ENCODE measurements at regions not wholly inside any gene's neighbourhood (a gene's known extent, or its start where the extent isn't known, plus 50 kb on each side); places are given as distances from the start of the nearest gene placed in this dataset.
"Not testable (repeated sequence)": the region's sequence is repeated elsewhere in the genome, so short reads cannot be mapped to it uniquely, and the experiment has no call there.

DNA sequence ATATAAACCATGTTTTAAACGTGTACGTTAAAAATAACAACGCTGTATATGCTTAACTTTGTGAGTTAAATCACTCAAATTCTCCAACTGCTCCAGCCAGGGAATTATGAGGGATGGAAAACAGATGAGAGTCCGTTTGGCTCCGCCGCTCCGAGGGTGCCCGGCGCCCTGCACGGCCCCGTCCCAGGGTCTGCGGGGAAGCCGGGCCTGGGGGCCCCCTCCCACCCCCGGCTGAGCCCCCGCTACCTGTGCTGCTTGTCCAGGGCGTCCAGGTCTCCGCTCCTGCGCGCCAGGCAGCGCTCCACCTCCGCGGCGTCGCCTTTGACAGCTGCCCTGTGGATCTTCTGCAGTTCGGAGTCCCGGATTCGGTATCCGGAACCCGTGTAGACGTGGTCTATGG lies 415.5 kb downstream of the FOXD4L4 start:
- not testable (repeated sequence) for DNase-seq

DNA sequence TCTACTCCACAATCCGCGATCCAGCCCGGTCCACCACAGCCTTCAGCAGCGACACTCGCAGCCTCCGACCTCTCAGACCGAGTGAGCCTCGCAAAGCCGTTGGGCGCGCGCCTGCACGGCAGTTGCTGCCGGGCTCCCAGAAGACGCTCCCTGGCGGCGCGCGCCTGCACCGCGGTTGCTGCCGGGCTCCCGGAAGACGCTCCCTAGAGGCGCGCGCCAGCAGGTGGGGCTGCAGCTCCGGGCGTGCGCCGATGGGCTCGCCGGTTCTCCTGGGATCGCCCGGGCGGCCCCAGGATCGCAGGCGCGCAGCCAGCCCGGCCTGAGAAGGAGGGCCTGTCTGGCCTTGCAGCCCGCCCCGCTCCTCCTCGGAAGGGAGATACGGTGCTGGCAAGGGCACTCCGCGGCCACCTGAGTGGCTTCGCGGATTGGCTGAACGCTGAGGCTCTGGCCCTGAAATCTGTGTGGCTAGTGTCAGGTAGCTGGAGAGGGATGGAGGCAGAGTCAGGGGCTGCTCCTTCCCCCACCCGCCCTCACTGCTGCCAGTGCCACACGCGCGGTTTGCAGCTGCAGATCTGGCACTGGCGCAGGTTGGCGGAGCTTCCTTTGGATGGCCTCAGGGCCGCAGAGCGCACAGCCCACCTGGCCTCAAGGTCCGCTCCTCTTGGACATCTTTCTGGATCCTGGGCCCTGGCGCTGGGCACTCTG lies 416.2 kb downstream of the FOXD4L4 start:
- DNase-seq: peak; percentile 28

DNA sequence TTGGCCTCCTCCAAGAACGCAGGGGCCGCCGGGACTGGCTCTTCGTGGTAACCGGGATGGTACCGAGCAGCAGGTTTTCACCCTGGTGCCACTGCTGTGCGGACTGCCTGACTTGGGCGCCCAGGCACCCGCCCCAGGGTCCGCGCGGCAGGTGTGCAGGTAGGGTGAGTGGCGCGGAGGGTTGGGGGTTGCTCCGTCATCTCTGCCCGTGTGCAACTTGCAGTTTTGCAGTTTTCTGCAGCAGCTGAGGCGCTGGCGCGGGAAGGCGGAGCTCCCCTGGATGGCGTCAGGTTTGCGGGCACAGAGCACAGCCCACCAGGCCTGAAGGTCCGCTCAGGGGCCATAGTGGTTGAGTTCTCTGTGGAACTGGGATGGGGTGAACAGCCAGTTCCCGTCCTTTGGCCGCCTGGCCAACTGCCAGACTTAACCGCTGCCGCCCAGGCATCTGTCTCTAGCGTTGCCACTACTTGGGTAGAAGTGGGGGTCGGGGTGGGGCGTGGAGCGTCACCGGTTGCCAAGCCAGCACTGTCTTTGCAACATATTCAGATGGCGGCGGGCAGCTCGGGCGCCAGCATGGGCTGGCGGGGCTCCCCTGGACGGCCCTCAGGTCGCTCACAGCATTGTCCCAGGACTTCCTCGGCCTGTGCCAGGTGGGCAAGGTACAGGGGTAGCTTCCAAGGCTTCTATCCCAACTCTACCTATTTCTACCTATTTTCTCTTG lies 417.2 kb downstream of the FOXD4L4 start:
- not testable (repeated sequence) for DNase-seq

DNA sequence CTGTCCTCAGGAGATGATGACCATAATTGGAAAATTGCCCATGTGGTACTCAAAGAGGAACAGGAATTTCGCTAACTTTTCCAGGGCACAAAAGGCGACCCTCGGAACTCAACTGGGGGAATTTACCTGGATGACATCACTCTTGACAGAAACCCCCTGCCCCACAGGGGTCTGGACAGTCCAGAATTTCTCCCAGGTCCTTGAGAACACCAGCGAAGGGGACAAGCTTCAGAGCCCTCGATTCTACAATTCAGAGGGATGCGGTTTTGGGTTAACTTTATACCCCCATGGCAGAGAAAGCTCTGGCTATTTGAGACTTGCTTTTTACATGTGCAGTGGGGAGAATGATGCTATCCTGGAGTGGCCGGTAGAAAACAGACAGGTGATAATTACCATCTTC lies 445.4 kb downstream of the FOXD4L4 start:
- DNase-seq: not testable (repeated sequence)

DNA sequence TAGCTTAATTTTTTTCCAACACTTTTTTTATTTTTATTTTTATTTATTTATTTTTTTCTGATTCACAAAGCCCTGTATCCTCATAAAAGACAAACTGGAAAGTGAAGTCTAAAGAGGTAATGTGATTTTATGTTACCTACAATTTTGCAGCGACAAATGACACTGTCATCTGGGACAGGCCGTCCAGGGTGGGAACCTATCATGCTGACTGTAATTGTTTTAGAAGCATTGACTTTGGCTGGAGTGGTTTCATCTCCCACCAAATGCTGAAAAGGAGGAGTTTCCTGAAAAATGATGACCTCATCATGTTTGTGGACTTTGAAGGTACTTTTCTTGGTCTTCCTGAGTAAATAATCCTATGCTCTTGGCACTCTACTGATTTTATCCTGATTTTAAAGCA lies 446.7 kb downstream of the FOXD4L4 start:
- not testable (repeated sequence) for DNase-seq

DNA sequence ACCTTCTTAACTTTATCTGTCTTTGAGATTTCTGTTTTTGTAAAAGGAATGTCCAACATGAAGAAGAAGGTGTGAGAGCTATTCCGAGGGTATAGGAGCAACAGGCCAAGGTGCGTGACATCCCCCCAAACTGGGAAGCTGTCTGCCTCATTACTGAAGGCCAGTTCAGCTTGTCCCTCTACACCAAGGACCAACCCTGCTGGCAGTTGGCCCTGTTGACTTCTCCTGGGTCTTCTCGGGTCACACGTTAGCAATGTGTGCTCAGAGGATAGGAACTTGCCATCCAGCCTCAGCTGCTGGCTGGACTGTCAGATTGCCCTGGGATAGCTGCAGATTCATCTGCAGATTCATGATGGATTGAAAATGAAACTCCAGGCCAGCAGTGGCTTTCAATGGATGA lies 460.3 kb downstream of the FOXD4L4 start:
- not testable (repeated sequence) for DNase-seq

DNA sequence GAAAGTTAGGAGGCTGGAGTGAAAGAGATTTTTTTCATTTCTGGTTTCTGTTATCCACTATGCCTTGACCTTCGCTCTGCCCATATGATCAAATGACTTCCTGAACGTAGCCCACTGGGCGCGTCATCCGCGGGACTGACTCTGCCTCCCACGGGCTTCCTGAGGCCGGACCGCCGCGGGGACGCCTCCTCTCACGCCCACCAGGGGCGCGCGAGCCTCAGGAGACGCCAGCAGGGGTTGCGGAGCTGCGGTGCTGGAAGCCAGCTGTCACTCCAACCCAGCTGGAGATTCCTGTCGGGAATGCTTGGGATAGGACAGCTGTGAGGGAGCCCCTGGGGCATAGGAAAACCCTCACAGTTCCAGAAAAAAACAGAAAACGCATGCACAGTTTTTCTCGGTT lies 461.5 kb downstream of the FOXD4L4 start:
- DNase-seq: not testable (repeated sequence)

DNA sequence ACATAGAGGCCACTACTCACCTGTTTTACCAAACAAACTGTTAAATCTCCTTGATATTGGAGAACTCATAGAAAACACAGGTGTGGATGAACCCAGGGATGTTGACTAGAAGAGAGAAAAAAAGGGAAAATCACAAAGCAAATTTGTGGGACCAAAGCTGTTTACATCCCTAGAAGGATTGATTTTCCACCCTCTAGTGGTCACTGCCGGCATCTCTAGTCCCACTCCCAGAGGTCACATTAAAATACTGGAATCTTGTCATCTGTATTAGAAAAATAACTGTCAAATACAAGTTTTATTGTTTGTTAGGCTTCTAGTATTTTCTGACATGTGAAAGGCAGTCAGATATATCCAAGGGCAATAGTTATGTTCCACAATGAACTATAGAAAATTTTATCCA lies 469.7 kb downstream of the FOXD4L4 start:
- DNase-seq: not testable (repeated sequence)

DNA sequence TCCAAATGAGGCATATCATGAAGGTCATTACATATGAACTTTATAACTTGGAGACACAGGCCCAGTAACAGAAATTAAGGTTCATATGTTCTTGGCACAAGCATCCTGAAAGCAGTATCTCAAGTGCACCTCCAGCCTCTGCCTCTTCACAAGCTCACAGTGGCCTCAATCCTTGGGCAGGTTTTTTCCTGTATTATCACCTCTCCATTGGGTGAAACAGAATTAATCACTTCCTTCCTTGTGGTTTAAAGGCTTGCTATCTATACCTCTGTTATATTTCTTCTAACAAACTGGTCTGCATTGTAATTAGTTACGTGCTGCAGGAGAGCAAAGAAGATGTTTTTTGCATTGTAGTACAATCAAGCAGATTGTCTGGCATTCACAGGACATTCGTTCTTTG lies 471.0 kb downstream of the FOXD4L4 start:
- DNase-seq: not testable (repeated sequence)

DNA sequence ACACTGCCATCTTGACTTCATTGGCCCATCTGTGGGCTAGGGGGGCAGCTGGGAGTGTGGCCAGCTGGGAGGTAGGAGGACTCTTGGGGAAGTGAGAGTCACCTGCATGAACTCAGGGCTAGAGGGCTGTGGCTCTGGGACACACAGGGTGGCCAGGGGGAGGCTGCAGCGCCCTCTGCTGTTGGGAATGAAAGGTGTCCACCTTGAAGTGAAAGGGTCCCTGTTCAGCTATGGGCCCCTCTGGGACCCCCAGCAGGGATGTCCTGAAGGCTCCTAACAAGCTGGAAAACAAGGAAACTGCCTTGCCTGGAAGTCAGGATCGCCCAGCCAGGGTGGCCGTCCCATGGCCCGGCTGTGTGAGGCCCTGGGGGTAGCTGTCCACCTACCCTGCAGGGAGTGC lies 507.8 kb downstream of the FOXD4L4 start:
- not testable (repeated sequence) for DNase-seq

DNA sequence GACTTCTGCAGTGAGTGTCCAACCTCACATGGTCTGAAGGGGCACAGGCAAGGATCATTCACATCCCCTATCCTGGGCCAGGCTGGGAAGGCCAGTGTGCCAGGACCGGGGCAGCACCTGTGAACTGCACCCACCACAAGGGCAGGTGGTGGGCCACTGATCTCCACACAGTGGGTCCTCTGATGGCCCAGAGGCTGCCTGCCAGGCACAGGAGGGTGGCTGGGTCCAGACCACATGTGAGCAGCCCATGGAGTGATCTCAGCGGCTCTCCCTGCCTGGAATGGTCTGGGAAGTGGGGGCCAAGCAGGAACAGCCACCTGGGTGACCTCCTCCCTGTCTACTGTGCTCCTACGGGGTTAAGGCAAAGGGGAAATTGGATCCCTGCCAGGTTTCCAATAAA lies 508.5 kb downstream of the FOXD4L4 start:
- DNase-seq: not testable (repeated sequence)

DNA sequence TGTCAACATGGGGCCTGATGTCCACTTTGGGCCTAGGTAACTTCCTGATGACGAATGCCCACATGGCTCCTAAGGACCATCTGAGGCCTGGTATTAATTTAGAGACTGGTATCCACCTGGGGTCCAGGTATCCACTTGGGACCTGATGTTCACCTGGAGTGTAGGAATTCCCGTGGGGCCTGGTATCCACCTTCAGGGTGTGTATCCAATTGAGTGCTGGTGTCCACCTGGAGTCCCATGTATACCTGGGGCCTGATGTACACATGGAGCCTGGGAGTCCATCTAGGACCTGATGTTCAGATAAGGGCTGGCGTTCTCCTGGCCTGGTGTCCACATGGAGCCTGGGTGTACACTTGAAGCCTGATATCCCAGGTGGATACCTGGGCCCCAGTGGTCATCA lies 520.6 kb downstream of the FOXD4L4 start:
- DNase-seq: not testable (repeated sequence)

DNA sequence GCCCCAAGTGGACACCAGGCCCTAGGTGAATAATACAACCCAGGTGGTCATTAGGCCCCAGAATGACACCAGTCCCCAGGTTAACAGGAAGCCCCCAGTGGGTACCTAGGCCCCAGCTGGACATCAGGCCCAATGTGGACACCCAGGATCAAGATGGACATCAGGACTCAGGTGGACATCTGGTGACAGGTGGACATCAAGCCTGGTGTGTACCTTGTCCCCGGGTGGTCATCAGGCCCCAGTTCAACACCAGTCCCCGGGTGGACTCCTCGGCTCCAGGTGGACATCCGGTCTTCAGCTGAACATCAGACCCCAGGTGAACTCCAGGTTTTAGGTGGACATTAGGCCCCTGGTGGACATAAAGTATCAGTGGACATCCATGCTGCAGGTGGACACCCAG lies 524.6 kb downstream of the FOXD4L4 start:
- DNase-seq: not testable (repeated sequence)

DNA sequence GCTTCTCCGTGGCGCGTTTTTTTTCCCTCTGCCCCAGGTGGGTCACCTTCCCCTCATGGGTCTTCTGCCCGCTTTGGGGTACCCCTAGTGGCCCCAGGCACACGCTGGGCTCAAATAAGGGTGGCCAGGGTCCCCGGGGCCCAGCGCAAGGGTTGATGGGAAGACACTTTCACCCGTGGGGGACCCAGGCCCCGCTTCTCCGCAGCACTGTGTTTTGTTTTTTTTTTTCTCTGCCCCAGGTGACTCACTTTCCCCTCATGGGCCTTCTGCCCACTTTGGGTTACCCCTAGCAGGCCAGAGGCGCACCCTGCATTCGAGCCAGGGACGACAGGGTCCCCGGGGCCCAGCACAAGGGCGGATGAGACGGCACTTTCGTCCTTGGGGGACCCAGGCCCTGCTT lies 526.7 kb downstream of the FOXD4L4 start:
- not testable (repeated sequence) for DNase-seq

DNA sequence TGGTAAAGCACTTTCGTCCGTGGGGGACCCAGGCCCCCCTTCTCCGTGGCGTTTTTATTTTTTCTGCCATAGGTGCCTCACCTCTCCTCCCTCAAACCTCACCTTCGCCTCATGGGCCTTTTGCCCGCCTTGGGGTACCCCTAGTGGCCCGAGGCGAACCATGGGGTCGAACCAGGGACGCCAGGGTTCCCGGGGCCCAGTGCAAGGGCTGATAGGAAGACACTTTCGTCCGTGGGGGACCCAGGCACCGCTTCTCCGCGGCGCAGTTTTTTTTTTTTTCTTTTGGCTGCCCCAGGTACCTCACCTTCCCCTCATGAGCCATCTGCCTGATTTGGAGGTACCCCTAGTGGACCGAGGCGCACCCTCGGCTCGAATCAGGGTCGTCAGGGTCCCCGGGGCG lies 527.8 kb downstream of the FOXD4L4 start:
- not testable (repeated sequence) for DNase-seq

DNA sequence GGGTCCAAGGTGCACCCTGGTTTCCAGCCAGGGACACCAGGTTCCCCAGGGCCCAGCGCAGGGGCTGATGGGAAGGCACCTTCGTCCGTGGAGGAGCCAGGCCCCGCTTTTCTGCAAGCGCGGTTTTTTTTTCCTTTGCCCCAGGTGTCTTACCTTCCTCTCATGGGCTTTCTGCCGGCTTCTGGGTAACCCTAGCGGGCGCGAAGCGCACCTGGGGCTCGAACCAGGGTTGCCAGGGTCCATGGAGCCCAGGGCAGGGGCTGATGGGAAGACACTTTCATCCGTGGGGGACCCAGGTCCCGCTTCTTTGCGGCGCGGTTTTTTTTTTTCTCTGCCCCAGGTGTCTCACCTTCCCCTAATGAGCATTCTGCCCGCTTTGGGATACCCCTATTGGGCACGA lies 529.3 kb downstream of the FOXD4L4 start:
- DNase-seq: not testable (repeated sequence)

DNA sequence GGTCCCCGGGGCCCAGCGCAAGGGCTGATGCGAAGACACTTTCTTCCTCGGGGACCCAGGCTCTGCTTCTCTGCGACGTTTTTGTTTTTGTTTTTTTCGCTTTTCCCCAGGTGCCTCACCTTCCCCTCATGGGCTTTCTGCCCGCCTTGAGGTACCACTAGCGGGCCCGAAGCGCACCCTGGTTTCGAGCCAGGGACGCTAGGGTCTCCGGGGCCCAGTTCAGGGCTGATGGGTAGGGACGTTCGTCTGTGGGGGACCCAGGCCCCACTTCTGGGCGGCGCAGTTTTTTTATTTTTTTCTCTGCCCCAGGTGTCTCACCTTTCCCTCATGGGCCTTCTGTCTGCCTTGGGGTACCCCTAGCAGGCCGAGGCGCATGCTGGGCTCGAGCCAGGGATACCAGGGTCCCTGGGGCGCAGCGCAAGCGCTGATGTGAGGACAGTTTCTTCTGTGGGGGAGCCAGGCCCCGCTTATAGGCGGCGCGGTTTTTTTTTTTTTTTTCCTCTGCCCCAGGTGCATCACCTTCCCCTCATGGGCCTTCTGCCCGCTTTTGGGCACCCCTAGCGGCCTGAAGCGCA lies 530.0 kb downstream of the FOXD4L4 start:
- DNase-seq: not testable (repeated sequence)

DNA sequence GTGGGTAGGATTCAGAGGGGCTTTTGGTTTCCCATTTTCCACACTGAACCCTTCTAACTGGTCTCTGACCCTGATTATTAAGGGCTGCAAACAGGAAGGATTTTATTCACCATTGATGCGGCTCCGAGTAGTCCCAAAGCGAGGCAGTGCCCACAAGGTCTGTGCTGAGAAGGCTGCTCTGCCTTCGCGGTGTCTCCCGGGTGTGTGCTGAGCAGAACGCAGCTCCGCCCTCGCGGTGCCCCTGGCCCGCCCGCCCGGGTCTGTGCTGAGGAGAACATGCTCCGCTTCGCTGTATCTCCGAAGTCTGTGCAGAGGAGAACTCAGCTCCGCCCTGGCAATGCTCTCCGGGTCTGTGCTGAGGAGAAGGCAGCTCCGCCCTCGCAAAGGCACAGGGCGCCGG lies 530.7 kb downstream of the FOXD4L4 start:
- DNase-seq: not testable (repeated sequence)

DNA sequence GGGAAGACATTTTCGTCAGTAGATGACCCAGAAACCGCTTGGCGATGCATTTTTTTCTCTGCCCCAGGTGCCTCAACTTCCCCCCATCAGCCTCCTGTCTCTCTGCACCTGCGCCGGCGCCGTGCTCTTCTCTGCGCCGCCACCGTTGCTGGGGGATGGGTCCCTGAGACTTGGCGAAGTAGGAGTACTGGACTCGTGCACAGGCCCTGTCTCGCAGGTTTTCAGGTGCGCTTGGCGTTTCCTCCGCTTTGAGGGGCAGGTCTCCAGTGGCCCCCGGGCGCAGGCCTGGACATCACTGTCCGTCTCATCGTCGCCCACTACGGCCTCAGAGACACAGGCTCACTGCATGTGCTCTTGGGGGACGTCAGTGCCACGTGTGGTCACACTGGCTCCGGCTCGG lies 532.1 kb downstream of the FOXD4L4 start:
- not testable (repeated sequence) for DNase-seq

DNA sequence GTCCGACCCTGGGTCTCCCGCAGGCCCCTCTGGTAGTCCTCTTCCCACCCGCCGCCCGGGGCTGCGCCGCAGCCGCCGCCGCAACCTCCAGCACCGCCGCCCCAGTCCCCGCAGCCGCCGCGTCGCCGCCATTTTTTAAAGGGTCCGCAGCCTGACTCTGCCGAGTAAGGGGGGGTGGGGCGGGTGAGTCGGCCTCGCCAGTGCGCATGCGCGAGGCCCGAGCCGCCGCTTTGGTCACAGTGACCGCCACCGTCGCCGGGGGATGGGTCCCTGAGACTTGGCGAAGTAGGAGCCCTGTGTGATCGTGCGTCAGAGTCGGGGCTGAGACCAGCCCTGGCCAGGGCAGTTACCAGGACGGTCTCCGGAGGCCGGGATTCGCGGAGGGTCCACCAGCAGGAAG lies 532.8 kb downstream of the FOXD4L4 start:
- peak; percentile 53 for DNase-seq

DNA sequence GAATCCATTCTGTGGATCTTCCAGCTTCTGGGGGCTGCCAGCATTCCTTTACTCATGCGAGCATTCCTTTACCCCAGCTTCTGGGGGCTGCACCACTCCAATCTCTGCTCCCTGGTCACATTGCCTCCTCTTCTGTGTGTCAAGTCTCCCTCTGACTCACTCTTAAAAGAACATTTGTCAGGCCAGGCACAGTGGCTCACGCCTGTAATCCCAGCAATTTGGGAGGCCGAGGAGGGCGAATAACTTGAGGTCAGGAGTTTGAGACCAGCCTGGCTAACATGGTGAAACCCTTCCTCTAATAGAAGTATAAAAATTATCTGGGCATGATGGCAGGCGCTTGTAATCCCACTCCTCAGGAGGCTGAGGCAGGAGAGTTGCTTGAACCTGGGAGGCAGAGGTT lies 541.9 kb downstream of the FOXD4L4 start:
- not testable (repeated sequence) for DNase-seq
